Osteocyte (in vitro differentiated cells): ENCODE measurements at regions not wholly inside any gene's neighbourhood (a gene's known extent, or its start where the extent isn't known, plus 50 kb on each side); places are given as distances from the start of the nearest gene placed in this dataset.

Experiments used
- DNase-seq: peaks from one replicate; pipeline ENCODE4 v3.0.0; 2021; ENCODE audit warnings: mixed read lengths; ENCODE audit not compliant: unreplicated experiment; ENCODE audit errors: extremely low spot score
- H3K27ac Mint-ChIP-seq: one replicate; pipeline ENCODE4 v1.8.0; 2021; ENCODE audit warnings: mild to moderate bottlenecking, mixed read lengths; ENCODE audit not compliant: unreplicated experiment
- H3K27me3 Mint-ChIP-seq: one replicate; pipeline ENCODE4 v1.8.0; 2021; ENCODE audit warnings: mixed read lengths; ENCODE audit not compliant: unreplicated experiment
- H3K36me3 Mint-ChIP-seq: one replicate; pipeline ENCODE4 v1.8.0; 2021; ENCODE audit warnings: mixed read lengths; ENCODE audit not compliant: unreplicated experiment
- H3K4me1 Mint-ChIP-seq: one replicate; pipeline ENCODE4 v1.8.0; 2021; ENCODE audit warnings: mixed read lengths; ENCODE audit not compliant: unreplicated experiment
- H3K4me3 Mint-ChIP-seq: one replicate; pipeline ENCODE4 v1.8.0; 2021; ENCODE audit warnings: mild to moderate bottlenecking, moderate library complexity, mixed read lengths; ENCODE audit not compliant: unreplicated experiment
- H3K9me3 Mint-ChIP-seq: one replicate; pipeline ENCODE4 v1.8.0; 2021; ENCODE audit warnings: mixed read lengths; ENCODE audit not compliant: unreplicated experiment
- CTCF ChIP-seq: fragments of 200-600 bp; sonication (generic); IDR thresholded peaks from 2 replicates; pipeline ENCODE4 v1.5.0; 2021; ENCODE audit warnings: antibody characterized with exemption, mild to moderate bottlenecking, moderate library complexity

DNA sequence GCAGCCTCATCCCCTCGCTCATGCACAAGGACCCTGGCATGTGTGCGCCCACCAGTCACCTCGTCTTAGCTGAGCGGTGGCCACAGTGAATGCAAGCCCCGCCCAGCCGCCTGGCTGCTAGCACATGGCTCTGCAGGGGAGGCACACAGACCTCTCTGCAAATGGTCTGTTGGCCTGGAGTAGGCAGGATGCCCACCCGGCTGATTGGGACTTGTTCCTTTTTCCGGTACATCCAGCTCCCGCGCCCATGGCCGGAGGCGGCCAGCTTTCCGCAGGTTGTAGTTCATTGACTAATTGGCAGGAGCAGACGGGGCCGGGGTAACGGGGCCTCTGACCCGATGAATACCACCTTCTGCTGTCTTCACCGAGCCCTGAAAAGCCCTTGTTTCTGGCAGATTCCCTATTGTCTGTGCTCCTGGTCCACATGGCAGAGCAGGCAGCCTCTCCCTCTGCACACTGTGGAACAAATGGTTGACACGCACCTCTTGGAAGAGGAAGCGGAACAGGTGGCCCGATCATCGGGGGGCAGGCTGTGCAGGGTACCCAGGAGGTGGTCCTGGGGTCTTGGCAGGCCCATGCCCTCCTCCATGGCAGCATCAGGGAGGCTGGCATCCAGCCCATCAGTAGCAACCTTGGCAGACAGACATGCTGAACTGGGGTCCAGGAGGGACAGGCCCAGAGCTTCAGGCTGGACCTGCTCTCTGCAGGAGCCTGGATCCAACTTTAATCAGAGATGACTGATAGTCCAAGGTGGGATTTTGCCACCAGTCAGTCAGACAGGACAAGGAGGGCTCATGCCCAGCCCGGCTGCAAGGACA is 1512.0 kb downstream of the BRD1 start:
- no peak for TF ChIP-seq CTCF
- H3K4me3 Mint-ChIP-seq, result no peak overlapping the region
- H3K27me3 Mint-ChIP-seq, result peaks cover 13% of the 10 kb centered on the region
- H3K36me3 Mint-ChIP-seq, result no peaks in the 10 kb centered on the region
- peaks cover 10% of the 10 kb centered on the region for H3K4me1 Mint-ChIP-seq
- H3K27ac Mint-ChIP-seq, result no peak overlapping the region
- no peak for DNase-seq
- peaks cover 8% of the 10 kb centered on the region for H3K9me3 Mint-ChIP-seq

DNA sequence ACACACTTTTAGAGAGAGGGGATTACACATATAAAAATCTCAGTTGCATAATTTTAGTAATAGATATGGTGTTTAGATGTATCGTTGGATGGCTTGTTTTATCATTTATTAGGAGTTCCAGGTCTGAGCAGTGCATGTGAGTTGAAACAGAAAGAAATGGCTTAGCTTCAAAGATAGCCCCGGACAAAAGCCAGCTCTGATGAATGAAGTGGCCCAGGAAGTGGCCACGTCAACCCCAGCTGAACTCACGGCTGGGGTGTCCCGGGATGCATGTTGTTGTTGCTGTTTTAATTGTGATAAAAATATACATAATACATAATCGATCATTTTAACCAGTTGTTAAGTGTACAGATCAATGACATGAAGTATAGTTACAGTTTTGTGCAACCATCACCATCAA is 1513.6 kb downstream of the BRD1 start:
- TF ChIP-seq CTCF, result no peak
- H3K4me3 Mint-ChIP-seq, result no peak overlapping the region
- H3K27me3 Mint-ChIP-seq, result peaks cover 13% of the 10 kb centered on the region
- no peak overlapping the region for H3K27ac Mint-ChIP-seq
- peaks cover 19% of the 10 kb centered on the region for H3K4me1 Mint-ChIP-seq
- no peak for DNase-seq
- peaks cover 8% of the 10 kb centered on the region for H3K9me3 Mint-ChIP-seq
- H3K36me3 Mint-ChIP-seq, result no peaks in the 10 kb centered on the region

GRCh38 chr22:48313175-48313830 is 1514.4 kb downstream of the BRD1 start:
- Mint-ChIP-seq H3K27me3 (peaks cover 12% of the 10 kb centered on the region), H3K27ac (no peak overlapping the region), H3K4me3 (no peak overlapping the region), H3K36me3 (no peaks in the 10 kb centered on the region), H3K4me1 (peaks cover 21% of the 10 kb centered on the region), H3K9me3 (peaks cover 8% of the 10 kb centered on the region)
- DNase-seq, result no peak
- TF ChIP-seq CTCF, result no peak

DNA sequence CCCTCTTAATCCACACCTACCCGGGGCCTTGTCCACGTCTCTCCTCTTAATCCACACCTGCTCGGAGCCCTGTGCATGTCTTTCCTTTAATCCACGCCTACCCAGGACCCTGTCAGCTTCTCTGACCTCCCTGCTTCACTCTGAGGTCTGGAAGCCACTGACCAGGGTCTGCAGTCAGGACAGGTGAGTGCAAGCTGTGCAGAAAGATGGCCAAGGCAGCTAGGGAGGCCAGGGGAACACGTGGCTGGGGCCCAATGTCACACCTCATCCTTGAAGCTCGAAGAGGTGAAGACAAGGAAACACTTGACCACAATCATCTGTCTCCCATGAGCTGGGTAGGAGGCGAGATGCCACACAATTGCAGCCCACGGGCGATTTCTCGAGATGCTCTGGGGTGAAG is 1516.9 kb downstream of the BRD1 start:
- H3K27me3 Mint-ChIP-seq, result peaks cover 5% of the 10 kb centered on the region
- peaks cover 8% of the 10 kb centered on the region for H3K9me3 Mint-ChIP-seq
- H3K4me3 Mint-ChIP-seq, result no peak overlapping the region
- peaks cover 21% of the 10 kb centered on the region for H3K4me1 Mint-ChIP-seq
- H3K27ac Mint-ChIP-seq, result no peak overlapping the region
- no peak for TF ChIP-seq CTCF
- DNase-seq, result no peak
- H3K36me3 Mint-ChIP-seq, result no peaks in the 10 kb centered on the region

DNA sequence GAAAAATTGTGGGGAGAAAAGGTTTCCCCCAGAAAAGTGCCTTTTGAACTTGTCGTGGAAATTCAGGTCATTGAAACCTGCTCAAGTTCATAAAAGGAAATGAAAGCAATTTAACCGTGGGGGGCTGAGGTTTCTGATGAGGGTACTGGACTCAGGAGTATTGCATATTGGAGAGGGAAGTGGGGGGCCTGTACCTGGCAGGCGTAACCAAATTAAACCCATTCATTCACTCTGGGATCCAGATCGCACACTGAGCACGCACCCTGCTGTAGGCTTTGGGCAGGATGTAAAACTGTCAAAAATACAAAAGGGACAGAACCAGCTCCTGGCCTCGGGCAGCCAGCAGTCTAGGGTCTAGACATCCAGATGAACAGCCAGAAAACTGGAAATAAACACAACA is 1517.4 kb downstream of the BRD1 start:
- H3K4me1 Mint-ChIP-seq, result peaks cover 21% of the 10 kb centered on the region
- H3K9me3 Mint-ChIP-seq, result peaks cover 8% of the 10 kb centered on the region
- no peak for TF ChIP-seq CTCF
- peaks cover 4% of the 10 kb centered on the region for H3K27me3 Mint-ChIP-seq
- peak overlapping the region; percentile 72 for H3K27ac Mint-ChIP-seq
- DNase-seq, result no peak
- H3K4me3 Mint-ChIP-seq, result no peak overlapping the region
- no peaks in the 10 kb centered on the region for H3K36me3 Mint-ChIP-seq
